Thyroid gland (tissue), 4 donors: ENCODE measurements at regions not wholly inside any gene's neighbourhood (a gene's known extent, or its start where the extent isn't known, plus 50 kb on each side); places are given as distances from the start of the nearest gene placed in this dataset.

Experiments
- POLR2A ChIP-seq, 2 donors: fragments of 450-650 bp; IDR thresholded peaks; one replicate each; pipeline ENCODE4 v1.6.1; 2017; ENCODE audit warnings: antibody characterized with exemption in 2 of 2, mild to moderate bottlenecking in 2 of 2, moderate library complexity in 1 of 2
- TF ChIP-seq, protein P1 (sequence below), 6 experiments: fragments of 200-600 bp in 3 of 6; fragments of 450-650 bp in 3 of 6; sonication (generic) in 3 of 6; IDR thresholded peaks; one replicate each; pipeline ENCODE4 v1.5.1; 2016 to 2019; ENCODE audit warnings: antibody characterized with exemption in 6 of 6, mild to moderate bottlenecking in 2 of 6, inconsistent platforms in 1 of 6, moderate library complexity in 1 of 6

- TF ChIP-seq, protein P1, sequence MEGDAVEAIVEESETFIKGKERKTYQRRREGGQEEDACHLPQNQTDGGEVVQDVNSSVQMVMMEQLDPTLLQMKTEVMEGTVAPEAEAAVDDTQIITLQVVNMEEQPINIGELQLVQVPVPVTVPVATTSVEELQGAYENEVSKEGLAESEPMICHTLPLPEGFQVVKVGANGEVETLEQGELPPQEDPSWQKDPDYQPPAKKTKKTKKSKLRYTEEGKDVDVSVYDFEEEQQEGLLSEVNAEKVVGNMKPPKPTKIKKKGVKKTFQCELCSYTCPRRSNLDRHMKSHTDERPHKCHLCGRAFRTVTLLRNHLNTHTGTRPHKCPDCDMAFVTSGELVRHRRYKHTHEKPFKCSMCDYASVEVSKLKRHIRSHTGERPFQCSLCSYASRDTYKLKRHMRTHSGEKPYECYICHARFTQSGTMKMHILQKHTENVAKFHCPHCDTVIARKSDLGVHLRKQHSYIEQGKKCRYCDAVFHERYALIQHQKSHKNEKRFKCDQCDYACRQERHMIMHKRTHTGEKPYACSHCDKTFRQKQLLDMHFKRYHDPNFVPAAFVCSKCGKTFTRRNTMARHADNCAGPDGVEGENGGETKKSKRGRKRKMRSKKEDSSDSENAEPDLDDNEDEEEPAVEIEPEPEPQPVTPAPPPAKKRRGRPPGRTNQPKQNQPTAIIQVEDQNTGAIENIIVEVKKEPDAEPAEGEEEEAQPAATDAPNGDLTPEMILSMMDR (IDR thresholded peaks at IDR 0.05): no peak
- TF ChIP-seq POLR2A (IDR thresholded peaks at IDR 0.05): no peak
These were observed 77.2 kb upstream of the CD44 start for GRCh38 chr11:35061516-35062440.
